AG04449 (cell line): ENCODE measurements at regions not wholly inside any gene's neighbourhood (a gene's known extent, or its start where the extent isn't known, plus 50 kb on each side); places are given as distances from the start of the nearest gene placed in this dataset.

Experiments
- CTCF ChIA-PET: fragments of 350-600 bp; formaldehyde crosslinking; extraction: SDS; loops from one replicate; lab custom pipeline; 2021; ENCODE audit warnings: antibody characterized with exemption; lab: Yijun Ruan, JAX
- POLR2A ChIA-PET: fragments of 400-600, 350-600 bp; formaldehyde crosslinking; extraction: SDS; loops from one replicate; lab custom pipeline; 2020; ENCODE audit warnings: antibody characterized with exemption, inconsistent platforms; lab: Yijun Ruan, JAX
- DNase-seq: peaks from one replicate; pipeline ENCODE4 v3.0.0-alpha.2; 2010; ENCODE audit warnings: low read depth, low spot score
- H3K4me3 ChIP-seq: 2 replicates; pipeline ENCODE4 v1.5.1; 2011; ENCODE audit warnings: low read depth, mild to moderate bottlenecking, control low read depth, low read length
- TF ChIP-seq, protein P1 (sequence below): IDR thresholded peaks from one replicate; pipeline ENCODE4 v1.5.1; 2011; ENCODE audit warnings: mild to moderate bottlenecking, moderate library complexity, low read length, control low read depth, inconsistent platforms; ENCODE audit not compliant: insufficient read depth; ENCODE audit errors: missing control alignments

- CTCF ChIA-PET, result no interaction called here
- POLR2A ChIA-PET, result no interaction called here
- no peak for DNase-seq
These were observed 108.5 kb upstream of the C7orf33 start for GRCh38 chr7:148481971-148482626.

GRCh38 chr7:148483515-148484308 lies 106.9 kb upstream of the C7orf33 start:
- CTCF ChIA-PET, result no interaction called here
- POLR2A ChIA-PET, result interaction anchor here (0.5 kb wide), 1 partner anchor 560 kb away, joined by 3 read pairs; no protein-coding TSS in a partner anchor
- DNase-seq, result no peak
- TF ChIP-seq, protein P1, sequence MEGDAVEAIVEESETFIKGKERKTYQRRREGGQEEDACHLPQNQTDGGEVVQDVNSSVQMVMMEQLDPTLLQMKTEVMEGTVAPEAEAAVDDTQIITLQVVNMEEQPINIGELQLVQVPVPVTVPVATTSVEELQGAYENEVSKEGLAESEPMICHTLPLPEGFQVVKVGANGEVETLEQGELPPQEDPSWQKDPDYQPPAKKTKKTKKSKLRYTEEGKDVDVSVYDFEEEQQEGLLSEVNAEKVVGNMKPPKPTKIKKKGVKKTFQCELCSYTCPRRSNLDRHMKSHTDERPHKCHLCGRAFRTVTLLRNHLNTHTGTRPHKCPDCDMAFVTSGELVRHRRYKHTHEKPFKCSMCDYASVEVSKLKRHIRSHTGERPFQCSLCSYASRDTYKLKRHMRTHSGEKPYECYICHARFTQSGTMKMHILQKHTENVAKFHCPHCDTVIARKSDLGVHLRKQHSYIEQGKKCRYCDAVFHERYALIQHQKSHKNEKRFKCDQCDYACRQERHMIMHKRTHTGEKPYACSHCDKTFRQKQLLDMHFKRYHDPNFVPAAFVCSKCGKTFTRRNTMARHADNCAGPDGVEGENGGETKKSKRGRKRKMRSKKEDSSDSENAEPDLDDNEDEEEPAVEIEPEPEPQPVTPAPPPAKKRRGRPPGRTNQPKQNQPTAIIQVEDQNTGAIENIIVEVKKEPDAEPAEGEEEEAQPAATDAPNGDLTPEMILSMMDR, result no peak
- no peak overlapping the region for H3K4me3 ChIP-seq

More at GRCh38 chr7:148481971-148482626, 108.5 kb upstream of the C7orf33 start:
- TF ChIP-seq, protein P1, result no peak
- no peak overlapping the region for H3K4me3 ChIP-seq

GRCh38 chr7:148484486-148484885 lies 106.1 kb upstream of the C7orf33 start:
- TF ChIP-seq, protein P1, result no peak
- no peak overlapping the region for H3K4me3 ChIP-seq
- no peak for DNase-seq
- ChIA-PET CTCF (interaction anchor here (0.8 kb wide), 1 partner anchor 17 kb away, joined by 3 read pairs; no protein-coding TSS in a partner anchor), POLR2A (no interaction called here)

DNA sequence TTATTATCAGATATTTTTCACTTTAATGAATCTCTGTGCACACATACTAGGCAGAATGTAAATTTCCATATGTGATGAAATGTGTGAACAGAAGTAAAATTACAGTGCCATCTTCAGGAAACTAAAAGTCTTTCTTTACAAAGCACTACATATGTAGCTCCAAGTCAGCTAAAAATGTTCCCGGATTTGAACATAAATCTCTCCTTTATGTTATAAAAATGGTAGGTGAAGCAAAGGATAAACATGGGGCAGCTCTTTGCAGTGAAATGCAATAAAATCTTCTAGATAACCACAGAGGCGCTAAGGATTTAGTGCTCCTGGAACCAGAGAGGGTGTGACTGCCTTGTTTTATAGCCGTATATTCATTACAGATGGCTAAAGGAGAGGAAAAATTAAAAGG lies 104.9 kb upstream of the C7orf33 start:
- TF ChIP-seq, protein P1, result no peak
- DNase-seq, result no peak
- POLR2A ChIA-PET, result no interaction called here
- CTCF ChIA-PET, result no interaction called here
- H3K4me3 ChIP-seq, result no peak overlapping the region

DNA sequence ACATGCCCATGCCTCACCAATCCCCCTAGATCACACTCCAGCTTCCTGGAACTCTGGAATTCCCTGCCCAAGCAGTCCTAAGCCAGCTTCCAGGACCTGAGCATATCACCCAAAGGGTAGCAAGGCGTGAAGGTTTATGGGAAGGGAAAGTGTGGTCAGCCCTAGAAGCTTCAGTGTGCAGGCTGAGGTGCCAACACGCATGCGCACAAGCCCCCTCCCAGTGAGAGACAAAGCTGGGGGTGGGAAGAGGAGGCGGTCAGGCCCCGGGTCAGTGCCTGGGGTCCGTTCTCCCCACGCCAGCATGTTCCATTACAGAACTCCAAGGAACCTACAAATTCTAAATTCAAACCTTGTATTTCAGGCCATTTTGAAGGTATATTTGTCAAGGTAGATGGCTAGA lies 103.6 kb upstream of the C7orf33 start:
- H3K4me3 ChIP-seq, result no peak overlapping the region
- ChIA-PET POLR2A (no interaction called here), CTCF (no interaction called here)
- no peak for DNase-seq
- TF ChIP-seq, protein P1, result no peak

DNA sequence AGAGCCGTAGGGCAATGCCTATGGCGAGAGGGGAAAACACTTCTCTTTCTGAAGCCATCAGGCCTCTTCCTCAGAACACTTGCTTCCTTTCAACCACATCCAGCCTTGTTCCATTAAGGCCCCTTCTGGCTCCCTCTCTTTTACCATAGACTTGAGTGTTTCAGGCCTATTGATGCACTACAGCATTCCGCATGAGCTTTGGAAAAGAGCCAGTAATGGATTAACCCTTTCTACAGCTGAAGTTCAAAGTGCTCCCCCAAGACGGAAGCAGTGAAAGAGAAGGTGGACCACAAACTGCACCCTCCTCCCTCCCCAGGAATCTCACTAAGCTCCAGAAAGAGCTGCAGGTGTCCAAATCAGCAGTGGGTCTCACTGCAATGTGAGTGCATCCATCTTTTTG lies 102.7 kb upstream of the C7orf33 start:
- TF ChIP-seq, protein P1, result no peak
- ChIA-PET POLR2A (no interaction called here), CTCF (no interaction called here)
- no peak overlapping the region for H3K4me3 ChIP-seq
- no peak for DNase-seq
